Mesenchymal stem cell (in vitro differentiated cells and primary cell): ENCODE measurements at regions not wholly inside any gene's neighbourhood (a gene's known extent, or its start where the extent isn't known, plus 50 kb on each side); places are given as distances from the start of the nearest gene placed in this dataset.

Experiments
- DNase-seq: peaks from one replicate; pipeline ENCODE4 v3.0.0-alpha.2; 2013
- H2AFZ ChIP-seq: one replicate; pipeline ENCODE4 v1.6.1; 2013; ENCODE audit warnings: low read depth, mild to moderate bottlenecking, control low read depth, inconsistent platforms, low read length, moderate library complexity
- H2AK5ac ChIP-seq: 2 replicates; pipeline ENCODE4 v1.6.1; 2013; ENCODE audit warnings: low read length, moderate library complexity, mild to moderate bottlenecking, inconsistent platforms; ENCODE audit not compliant: severe bottlenecking
- H2BK120ac ChIP-seq: one replicate; pipeline ENCODE4 v1.6.1; 2013; ENCODE audit warnings: low read depth, mild to moderate bottlenecking, inconsistent platforms, low read length, moderate library complexity
- H2BK12ac ChIP-seq, 2 experiments: one replicate each; pipeline ENCODE4 v1.6.1; 2013; ENCODE audit warnings: inconsistent platforms in 2 of 2, low read length in 2 of 2, mild to moderate bottlenecking in 2 of 2, moderate library complexity in 2 of 2, control low read depth in 1 of 2
- H2BK15ac ChIP-seq: one replicate; pipeline ENCODE4 v1.6.1; 2013; ENCODE audit warnings: mild to moderate bottlenecking, low read depth, inconsistent platforms; ENCODE audit not compliant: poor library complexity, severe bottlenecking
- H2BK5ac ChIP-seq: 2 replicates; pipeline ENCODE4 v1.6.1; 2013; ENCODE audit warnings: low read depth, mild to moderate bottlenecking, low read length, control low read depth, inconsistent platforms; ENCODE audit not compliant: poor library complexity, severe bottlenecking
- H3K14ac ChIP-seq, 2 experiments: one replicate each; pipeline ENCODE4 v1.6.1; 2013; ENCODE audit warnings: inconsistent platforms in 2 of 2, low read length in 2 of 2, control low read depth in 1 of 2, mild to moderate bottlenecking in 1 of 2, moderate library complexity in 1 of 2
- H3K18ac ChIP-seq, 2 experiments: one replicate each; pipeline ENCODE4 v1.6.1; 2013; ENCODE audit warnings: inconsistent platforms in 2 of 2, low read length in 2 of 2, control low read depth in 1 of 2, low read depth in 1 of 2, mild to moderate bottlenecking in 1 of 2
- H3K23ac ChIP-seq, 2 experiments: one replicate each; pipeline ENCODE4 v1.6.1; 2013; ENCODE audit warnings: inconsistent platforms in 2 of 2, low read length in 2 of 2, mild to moderate bottlenecking in 2 of 2, moderate library complexity in 2 of 2, control low read depth in 1 of 2
- H3K27ac ChIP-seq: 2 replicates; pipeline ENCODE4 v1.5.1; 2013; ENCODE audit warnings: mild to moderate bottlenecking, moderate library complexity, low read length, control low read depth, inconsistent platforms; ENCODE audit not compliant: poor library complexity, severe bottlenecking
- H3K27me3 ChIP-seq, 2 experiments: 2 replicates each; pipeline versions ENCODE4 v1.6.1 to v1.7.0; 2013; ENCODE audit warnings: low read length in 2 of 2, mild to moderate bottlenecking in 2 of 2, moderate library complexity in 2 of 2, control low read depth in 1 of 2, inconsistent platforms in 1 of 2; ENCODE audit not compliant: control insufficient read depth in 1 of 2, insufficient read depth in 1 of 2
- H3K36me3 ChIP-seq, 2 experiments: 2 replicates each; pipeline versions ENCODE4 v1.6.1 to v1.7.0; 2013; ENCODE audit warnings: low read length in 2 of 2, control low read depth in 1 of 2, inconsistent platforms in 1 of 2, low read depth in 1 of 2, mild to moderate bottlenecking in 1 of 2; ENCODE audit not compliant: insufficient read depth in 2 of 2, control insufficient read depth in 1 of 2
- H3K4ac ChIP-seq, 2 experiments: one replicate each; pipeline ENCODE4 v1.6.1; 2013; ENCODE audit warnings: inconsistent platforms in 2 of 2, low read length in 2 of 2, mild to moderate bottlenecking in 2 of 2, moderate library complexity in 2 of 2, control low read depth in 1 of 2, low read depth in 1 of 2
- H3K4me1 ChIP-seq: 2 replicates; pipeline ENCODE4 v1.6.1; 2013; ENCODE audit warnings: low read depth, low read length, control low read depth; ENCODE audit not compliant: control insufficient read depth, insufficient read depth
- H3K4me2 ChIP-seq: 2 replicates; pipeline ENCODE4 v1.6.1; 2013; ENCODE audit warnings: low read length, mild to moderate bottlenecking, inconsistent platforms; ENCODE audit not compliant: poor library complexity, severe bottlenecking
- H3K4me3 ChIP-seq, 2 experiments: 2 replicates each; pipeline versions ENCODE4 v1.5.1 to v1.7.0; 2013; ENCODE audit warnings: low read length in 2 of 2, mild to moderate bottlenecking in 2 of 2, control low read depth in 1 of 2, low read depth in 1 of 2; ENCODE audit not compliant: insufficient read depth in 1 of 2
- H3K79me1 ChIP-seq: replicated peaks from 2 replicates; pipeline ENCODE4 v1.6.1; 2013; ENCODE audit warnings: mild to moderate bottlenecking, control low read depth, low read length, inconsistent platforms; ENCODE audit not compliant: poor library complexity, severe bottlenecking
- H3K9ac ChIP-seq: 2 replicates; pipeline ENCODE4 v1.7.0; 2013; ENCODE audit warnings: mild to moderate bottlenecking, low read length, moderate library complexity
- H3K9me3 ChIP-seq: 2 replicates; pipeline ENCODE4 v1.7.0; 2013; ENCODE audit warnings: mild to moderate bottlenecking, low read length; ENCODE audit not compliant: control insufficient read depth
- H4K8ac ChIP-seq: one replicate; pipeline ENCODE4 v1.6.1; 2013; ENCODE audit warnings: inconsistent platforms, mild to moderate bottlenecking, low read length, moderate library complexity
- H4K91ac ChIP-seq: one replicate; pipeline ENCODE4 v1.6.1; 2013; ENCODE audit warnings: mild to moderate bottlenecking, low read length, inconsistent platforms
- WGBS: methylation state at CpG from one replicate; pipeline ENCODE4 v1.1.7; 2013; ENCODE audit warnings: mixed read lengths; 5-methylcytosine and 5-hydroxymethylcytosine counted together

DNA sequence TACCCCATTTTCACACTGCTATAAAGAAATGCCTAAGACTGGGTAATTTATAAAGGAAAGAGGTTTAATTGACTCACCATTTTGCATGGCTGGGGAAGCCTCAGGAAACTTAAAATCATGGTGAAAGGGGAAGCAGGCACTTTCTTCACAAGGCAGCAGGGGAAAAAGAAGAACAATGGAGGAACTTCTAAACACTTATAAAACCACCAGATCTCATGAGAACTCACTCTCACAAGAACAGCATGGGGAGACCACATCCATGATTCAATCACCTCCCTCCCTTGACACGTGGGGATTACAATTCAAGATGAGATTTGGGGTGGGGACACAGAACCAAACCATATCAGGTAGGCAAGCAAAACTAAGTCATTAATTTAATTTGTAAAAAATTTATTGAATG, 343.2 kb downstream of the FRK start:
- Histone ChIP-seq H2BK15ac (no peak overlapping the region), H2BK5ac (no peak overlapping the region), H3K79me1 (no peaks in the 10 kb centered on the region), H3K23ac (no peak overlapping the region), H2BK120ac (no peak overlapping the region), H2BK12ac (no peak overlapping the region), H4K8ac (no peak overlapping the region), H3K4ac (no peak overlapping the region), H3K18ac (no peak overlapping the region), H3K4me2 (no peak overlapping the region), H2AK5ac (no peak overlapping the region), H3K9me3 (no peaks in the 10 kb centered on the region), H3K36me3 (no peaks in the 10 kb centered on the region), H4K91ac (no peak overlapping the region), H3K4me3 (no peak overlapping the region), H2AFZ (no peak overlapping the region), H3K27ac (no peak overlapping the region), H3K14ac (no peak overlapping the region), H3K27me3 (no peaks in the 10 kb centered on the region), H3K4me1 (no peaks in the 10 kb centered on the region), H3K9ac (no peak overlapping the region)
- no peak for DNase-seq
- WGBS, result no CpG with 5 or more reads among the region's 1 CpG

DNA sequence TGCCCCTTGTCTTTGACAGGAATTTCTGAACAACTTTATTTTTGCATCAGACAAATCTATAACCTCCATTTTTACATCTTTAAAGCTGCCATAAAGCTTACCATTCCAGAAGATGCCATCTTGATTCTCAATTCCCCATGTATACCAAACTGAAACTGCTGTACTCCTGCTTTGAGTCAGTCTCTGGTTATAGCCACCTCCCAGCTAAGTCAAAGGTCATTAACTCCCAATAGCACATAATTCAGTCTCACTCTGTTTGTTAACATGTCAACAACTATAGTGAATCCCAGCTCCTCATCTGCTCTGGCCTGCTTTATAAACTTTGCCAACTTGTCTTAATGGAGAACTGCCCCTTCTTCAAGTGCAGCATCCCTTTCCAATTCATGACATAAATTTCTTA, 343.6 kb downstream of the FRK start:
- no peak overlapping the region for H3K4ac ChIP-seq
- no peak overlapping the region for H4K91ac ChIP-seq
- no peak overlapping the region for H2BK12ac ChIP-seq
- no peaks in the 10 kb centered on the region for H3K36me3 ChIP-seq
- no peaks in the 10 kb centered on the region for H3K27me3 ChIP-seq
- no peaks in the 10 kb centered on the region for H3K79me1 ChIP-seq
- no peak overlapping the region for H3K27ac ChIP-seq
- H3K9ac ChIP-seq, result no peak overlapping the region
- H3K4me1 ChIP-seq, result no peaks in the 10 kb centered on the region
- H2BK15ac ChIP-seq, result no peak overlapping the region
- no peak for DNase-seq
- H3K18ac ChIP-seq, result no peak overlapping the region
- H3K23ac ChIP-seq, result no peak overlapping the region
- no peak overlapping the region for H2BK5ac ChIP-seq
- no peak overlapping the region for H3K4me3 ChIP-seq
- no peak overlapping the region for H4K8ac ChIP-seq
- H3K4me2 ChIP-seq, result no peak overlapping the region
- H2AFZ ChIP-seq, result no peak overlapping the region
- H3K9me3 ChIP-seq, result no peaks in the 10 kb centered on the region
- H2BK120ac ChIP-seq, result no peak overlapping the region
- H2AK5ac ChIP-seq, result no peak overlapping the region
- H3K14ac ChIP-seq, result no peak overlapping the region

- no peak overlapping the region for H3K23ac ChIP-seq
- H4K8ac ChIP-seq, result no peak overlapping the region
- DNase-seq, result no peak
- H2BK120ac ChIP-seq, result no peak overlapping the region
- H2BK12ac ChIP-seq, result no peak overlapping the region
- H2BK15ac ChIP-seq, result no peak overlapping the region
- no peak overlapping the region for H2AK5ac ChIP-seq
- no peak overlapping the region for H3K4me3 ChIP-seq
- no peak overlapping the region for H3K18ac ChIP-seq
- no peak overlapping the region for H3K4me2 ChIP-seq
- no peak overlapping the region for H3K27ac ChIP-seq
- WGBS, result 80% methylated on average over 4 of the region's 6 CpGs
- H3K36me3 ChIP-seq, result no peaks in the 10 kb centered on the region
- H3K14ac ChIP-seq, result no peak overlapping the region
- no peak overlapping the region for H4K91ac ChIP-seq
- no peak overlapping the region for H2AFZ ChIP-seq
- no peaks in the 10 kb centered on the region for H3K4me1 ChIP-seq
- no peak overlapping the region for H3K9ac ChIP-seq
- H3K27me3 ChIP-seq, result no peaks in the 10 kb centered on the region
- no peaks in the 10 kb centered on the region for H3K79me1 ChIP-seq
- no peaks in the 10 kb centered on the region for H3K9me3 ChIP-seq
- no peak overlapping the region for H3K4ac ChIP-seq
- no peak overlapping the region for H2BK5ac ChIP-seq
Measured at GRCh38 chr6:115712291-115712961, 348.3 kb downstream of the FRK start.

DNA sequence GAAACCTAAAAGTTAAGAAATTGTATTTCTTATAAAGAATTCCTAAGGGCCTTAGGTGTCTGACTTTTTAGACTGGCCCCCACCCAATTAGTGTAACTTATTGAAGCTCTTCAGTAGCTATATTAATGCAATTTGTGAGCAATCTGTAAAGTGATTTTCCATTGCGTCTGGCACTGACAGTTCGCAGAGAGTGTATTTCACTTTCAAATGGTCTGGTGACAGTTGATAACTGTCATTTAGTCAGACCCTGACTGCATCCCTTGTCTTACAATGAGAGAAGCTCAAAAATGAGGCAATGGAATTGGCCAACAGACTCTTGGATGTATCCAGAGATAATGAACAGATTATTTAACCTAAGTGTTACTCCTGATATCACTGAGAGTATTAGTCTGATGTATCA, 351.8 kb downstream of the FRK start:
- no peaks in the 10 kb centered on the region for H3K27me3 ChIP-seq

More for the DNA sequence above, 351.8 kb downstream of the FRK start:
- no peak overlapping the region for H2BK15ac ChIP-seq
- no peak overlapping the region for H3K27ac ChIP-seq
- no peak overlapping the region for H2AK5ac ChIP-seq
- 53% methylated on average over 2 of the region's 2 CpGs for WGBS
- H3K4me2 ChIP-seq, result no peak overlapping the region
- no peak overlapping the region for H2BK12ac ChIP-seq
- H3K9ac ChIP-seq, result no peak overlapping the region
- H2AFZ ChIP-seq, result no peak overlapping the region
- no peak overlapping the region for H3K18ac ChIP-seq
- H2BK5ac ChIP-seq, result no peak overlapping the region
- H4K8ac ChIP-seq, result no peak overlapping the region
- H3K4ac ChIP-seq, result no peak overlapping the region
- no peak overlapping the region for H3K23ac ChIP-seq
- no peak overlapping the region for H3K4me3 ChIP-seq
- no peaks in the 10 kb centered on the region for H3K36me3 ChIP-seq
- H3K4me1 ChIP-seq, result no peaks in the 10 kb centered on the region
- H4K91ac ChIP-seq, result no peak overlapping the region
- DNase-seq, result no peak
- H3K9me3 ChIP-seq, result no peaks in the 10 kb centered on the region
- no peak overlapping the region for H3K14ac ChIP-seq
- H2BK120ac ChIP-seq, result no peak overlapping the region
- H3K79me1 ChIP-seq, result no peaks in the 10 kb centered on the region
